Peyer's patch (tissue), 4 donors: ENCODE measurements at regions not wholly inside any gene's neighbourhood (a gene's known extent, or its start where the extent isn't known, plus 50 kb on each side); places are given as distances from the start of the nearest gene placed in this dataset.

ENCODE experiments used
- DNase-seq, 3 donors: peaks; one replicate each; pipeline ENCODE4 v3.0.0-alpha.2; 2017 to 2019
- H3K27ac ChIP-seq, 4 donors: fragments of 200-600 bp; sonication (generic); one replicate each; pipeline ENCODE4 v1.5.1; 2016 to 2019
- H3K27me3 ChIP-seq, 2 donors: fragments of 200-600 bp; sonication (generic); one replicate each; pipeline ENCODE4 v1.5.1; 2019
- H3K36me3 ChIP-seq, 3 donors: fragments of 200-600 bp; sonication (generic); one replicate each; pipeline ENCODE4 v1.5.1; 2016 to 2019
- H3K4me1 ChIP-seq, 4 donors: fragments of 200-600 bp; sonication (generic); one replicate each; pipeline ENCODE4 v1.5.1; 2016 to 2019
- H3K4me3 ChIP-seq, 4 donors: fragments of 200-600 bp; sonication (generic); 1 replicate in 3 of 4; 2 replicates in 1 of 4; pipeline ENCODE4 v1.5.1; 2016 to 2019; ENCODE audit warnings: mild to moderate bottlenecking in 1 of 4
- H3K9me3 ChIP-seq, 4 donors: fragments of 200-600 bp; sonication (generic); one replicate each; pipeline ENCODE4 v1.5.1; 2016 to 2019; ENCODE audit warnings: mild to moderate bottlenecking in 1 of 4
- POLR2A ChIP-seq, 2 donors: fragments of 450-650 bp; IDR thresholded peaks; one replicate each; pipeline ENCODE4 v1.5.1; 2017; ENCODE audit warnings: antibody characterized with exemption in 2 of 2, mild to moderate bottlenecking in 2 of 2, moderate library complexity in 2 of 2
- TF ChIP-seq, protein P1 (sequence below), 6 experiments: fragments of 450-650 bp in 4 of 6; fragments of 200-600 bp in 2 of 6; sonication (generic) in 1 of 6; IDR thresholded peaks; one replicate each; pipeline ENCODE4 v1.5.1; 2017 to 2019; ENCODE audit warnings: antibody characterized with exemption in 6 of 6, mild to moderate bottlenecking in 3 of 6, moderate library complexity in 1 of 6

DNA sequence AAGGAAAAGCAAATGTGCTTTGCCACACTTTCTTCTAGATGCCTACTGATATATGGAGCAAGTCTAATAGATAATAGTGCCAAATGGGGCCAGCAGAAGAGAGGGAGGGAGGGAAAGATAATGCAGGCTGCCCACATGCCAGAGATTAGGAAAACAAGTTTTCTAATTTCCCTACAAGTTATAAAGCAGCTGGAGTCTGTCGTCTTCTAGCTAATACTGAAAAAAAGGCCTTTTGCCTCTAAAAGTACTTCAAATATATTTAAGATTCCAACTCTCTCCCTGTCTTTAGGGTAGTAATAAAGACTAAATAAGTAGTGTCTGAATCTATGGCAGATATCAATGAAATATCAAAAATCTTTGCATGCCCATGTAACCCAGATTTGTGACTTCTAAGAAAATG, 632.0 kb upstream of the MIR17HG start:
- TF ChIP-seq, protein P1, sequence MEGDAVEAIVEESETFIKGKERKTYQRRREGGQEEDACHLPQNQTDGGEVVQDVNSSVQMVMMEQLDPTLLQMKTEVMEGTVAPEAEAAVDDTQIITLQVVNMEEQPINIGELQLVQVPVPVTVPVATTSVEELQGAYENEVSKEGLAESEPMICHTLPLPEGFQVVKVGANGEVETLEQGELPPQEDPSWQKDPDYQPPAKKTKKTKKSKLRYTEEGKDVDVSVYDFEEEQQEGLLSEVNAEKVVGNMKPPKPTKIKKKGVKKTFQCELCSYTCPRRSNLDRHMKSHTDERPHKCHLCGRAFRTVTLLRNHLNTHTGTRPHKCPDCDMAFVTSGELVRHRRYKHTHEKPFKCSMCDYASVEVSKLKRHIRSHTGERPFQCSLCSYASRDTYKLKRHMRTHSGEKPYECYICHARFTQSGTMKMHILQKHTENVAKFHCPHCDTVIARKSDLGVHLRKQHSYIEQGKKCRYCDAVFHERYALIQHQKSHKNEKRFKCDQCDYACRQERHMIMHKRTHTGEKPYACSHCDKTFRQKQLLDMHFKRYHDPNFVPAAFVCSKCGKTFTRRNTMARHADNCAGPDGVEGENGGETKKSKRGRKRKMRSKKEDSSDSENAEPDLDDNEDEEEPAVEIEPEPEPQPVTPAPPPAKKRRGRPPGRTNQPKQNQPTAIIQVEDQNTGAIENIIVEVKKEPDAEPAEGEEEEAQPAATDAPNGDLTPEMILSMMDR (IDR thresholded peaks at IDR 0.05), result no peak
- no peak for TF ChIP-seq POLR2A (IDR thresholded peaks at IDR 0.05)
- no peaks in the 10 kb centered on the region for H3K27me3 ChIP-seq

DNA sequence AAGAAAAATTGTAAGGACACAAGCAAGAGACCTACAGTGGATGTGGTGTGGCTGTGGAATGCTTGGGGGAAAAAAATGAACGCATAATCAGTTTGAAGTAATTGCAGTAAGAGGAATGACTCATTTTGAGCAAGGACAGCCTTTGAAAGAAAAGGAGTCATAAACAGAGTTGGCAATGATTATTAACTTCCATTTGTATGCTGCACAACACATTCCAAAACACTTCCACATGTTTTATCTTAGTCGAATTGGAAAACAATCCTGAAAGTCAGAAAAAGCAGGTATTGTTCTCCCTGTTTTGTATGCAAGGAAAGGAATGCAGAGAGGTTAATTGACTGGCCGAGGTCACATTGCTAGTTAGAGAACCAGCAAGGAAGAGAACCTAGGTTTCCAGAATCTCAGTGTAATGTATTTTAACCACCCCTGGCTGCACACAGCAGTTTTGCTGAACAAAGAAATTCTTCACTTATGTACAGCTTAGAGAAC, 630.0 kb upstream of the MIR17HG start:
- H3K27ac ChIP-seq, result no peak overlapping the region
- no peak for TF ChIP-seq POLR2A (IDR thresholded peaks at IDR 0.05)
- TF ChIP-seq, protein P1 (IDR thresholded peaks at IDR 0.05), result no peak
- no peak for DNase-seq

More for the DNA sequence above, 632.0 kb upstream of the MIR17HG start:
- Histone ChIP-seq H3K36me3 (no peaks in the 10 kb centered on the region), H3K27ac (no peak overlapping the region), H3K9me3 (no peaks in the 10 kb centered on the region), H3K4me3 (no peak overlapping the region), H3K4me1 (no peaks in the 10 kb centered on the region)
- DNase-seq, result no peak

DNA sequence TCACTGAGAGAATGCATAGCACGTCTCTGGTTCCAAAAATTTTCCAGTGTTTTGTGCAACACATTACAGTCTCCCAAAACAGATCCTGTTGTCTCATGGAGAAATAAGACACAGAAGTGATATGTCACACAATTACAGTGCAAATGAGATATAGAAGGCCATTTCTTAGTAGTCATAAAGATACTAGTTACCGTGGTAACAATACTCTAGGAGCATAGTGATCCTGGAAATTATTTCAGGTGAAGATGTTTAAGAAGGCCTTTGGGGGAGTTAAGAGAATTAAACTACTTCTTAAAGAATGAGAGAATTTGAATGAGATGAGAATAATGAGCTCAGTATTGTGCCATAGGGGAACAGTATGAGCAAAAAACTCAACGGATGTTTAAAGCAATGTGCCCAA, 628.0 kb upstream of the MIR17HG start:
- no peaks in the 10 kb centered on the region for H3K27me3 ChIP-seq

More for the DNA sequence above, 630.0 kb upstream of the MIR17HG start:
- no peaks in the 10 kb centered on the region for H3K36me3 ChIP-seq
- H3K27me3 ChIP-seq, result no peaks in the 10 kb centered on the region
- H3K9me3 ChIP-seq, result no peaks in the 10 kb centered on the region
- H3K4me3 ChIP-seq, result no peak overlapping the region
- H3K4me1 ChIP-seq, result no peaks in the 10 kb centered on the region

DNA sequence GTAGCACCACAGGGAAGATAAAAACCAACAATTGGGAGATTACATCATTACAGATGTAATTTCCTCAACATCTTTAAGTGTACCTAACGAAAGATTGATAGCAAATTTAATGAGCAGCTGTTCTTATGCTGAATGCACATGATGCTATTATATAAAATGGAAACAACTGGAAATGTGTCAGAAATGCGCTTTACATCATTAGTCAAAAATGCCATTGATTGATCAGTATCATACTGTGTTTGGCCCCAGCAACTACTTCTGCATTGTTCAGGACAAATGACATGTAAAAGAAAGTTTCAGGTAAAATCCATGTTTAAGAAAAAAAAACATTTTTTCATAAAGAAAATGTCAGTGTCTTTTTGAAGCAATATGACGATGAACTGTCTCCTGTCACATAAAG, 625.5 kb upstream of the MIR17HG start:
- Histone ChIP-seq H3K27ac (no peak overlapping the region), H3K9me3 (no peaks in the 10 kb centered on the region), H3K4me3 (no peak overlapping the region), H3K27me3 (no peaks in the 10 kb centered on the region), H3K36me3 (no peaks in the 10 kb centered on the region), H3K4me1 (no peaks in the 10 kb centered on the region)
- no peak for DNase-seq
- TF ChIP-seq, protein P1 (IDR thresholded peaks at IDR 0.05), result no peak
- TF ChIP-seq POLR2A (IDR thresholded peaks at IDR 0.05), result no peak

More for the DNA sequence above, 628.0 kb upstream of the MIR17HG start:
- Histone ChIP-seq H3K4me1 (no peaks in the 10 kb centered on the region), H3K27ac (no peak overlapping the region), H3K4me3 (no peak overlapping the region), H3K36me3 (no peaks in the 10 kb centered on the region), H3K9me3 (no peaks in the 10 kb centered on the region)
- TF ChIP-seq, protein P1 (IDR thresholded peaks at IDR 0.05), result no peak
- no peak for TF ChIP-seq POLR2A (IDR thresholded peaks at IDR 0.05)
- DNase-seq, result no peak

DNA sequence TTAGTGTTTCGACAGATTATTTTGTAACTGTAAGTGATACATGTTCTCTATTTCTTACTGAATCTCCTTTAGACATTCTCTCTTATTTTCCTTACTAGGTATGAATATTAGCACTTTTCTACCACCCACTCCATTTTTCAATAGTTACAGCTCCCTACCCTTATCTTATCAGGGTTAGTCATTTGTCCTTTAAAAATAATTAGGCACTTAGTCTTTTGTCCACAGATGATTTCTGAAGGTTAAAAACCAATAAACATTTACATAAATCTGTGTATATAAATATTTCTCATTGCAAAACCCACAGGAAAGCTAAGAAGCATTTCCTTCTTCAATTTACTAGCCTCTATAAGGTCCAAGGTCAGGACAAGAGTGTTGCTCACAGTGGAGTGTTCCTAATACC, 624.1 kb upstream of the MIR17HG start:
- no peaks in the 10 kb centered on the region for H3K9me3 ChIP-seq
- DNase-seq, result no peak
- no peak overlapping the region for H3K4me3 ChIP-seq
- no peaks in the 10 kb centered on the region for H3K36me3 ChIP-seq
- no peaks in the 10 kb centered on the region for H3K4me1 ChIP-seq
- no peak overlapping the region for H3K27ac ChIP-seq
- TF ChIP-seq POLR2A (IDR thresholded peaks at IDR 0.05), result no peak
- TF ChIP-seq, protein P1 (IDR thresholded peaks at IDR 0.05), result no peak
- H3K27me3 ChIP-seq, result no peaks in the 10 kb centered on the region

DNA sequence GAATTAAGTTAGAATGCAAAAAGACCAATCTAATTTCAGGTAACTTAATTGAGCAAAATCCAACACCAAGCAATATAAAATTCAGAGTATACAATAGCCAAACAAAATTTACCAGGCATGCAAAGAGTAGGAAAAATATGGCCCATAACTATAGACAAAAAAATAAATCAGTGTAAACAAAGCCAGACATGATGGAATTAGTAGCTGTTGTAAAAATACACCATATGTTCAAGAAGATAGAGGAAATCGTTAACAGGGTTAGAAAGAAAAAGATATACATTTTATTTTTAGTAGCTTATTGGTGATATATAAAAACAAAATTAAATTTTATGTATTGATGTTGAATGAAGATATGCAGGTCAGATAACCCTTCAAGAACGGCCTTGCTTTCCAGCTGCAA, 621.1 kb upstream of the MIR17HG start:
- TF ChIP-seq POLR2A (IDR thresholded peaks at IDR 0.05), result no peak
- TF ChIP-seq, protein P1 (IDR thresholded peaks at IDR 0.05), result no peak
- Histone ChIP-seq H3K4me3 (no peak overlapping the region), H3K4me1 (no peaks in the 10 kb centered on the region), H3K27ac (no peak overlapping the region), H3K36me3 (no peaks in the 10 kb centered on the region), H3K27me3 (no peaks in the 10 kb centered on the region), H3K9me3 (no peaks in the 10 kb centered on the region)
- DNase-seq, result no peak
